Mucosa of stomach (tissue), 1 donor: ENCODE measurements at regions not wholly inside any gene's neighbourhood (a gene's known extent, or its start where the extent isn't known, plus 50 kb on each side); places are given as distances from the start of the nearest gene placed in this dataset.
"Not testable (repeated sequence)": the region's sequence is repeated elsewhere in the genome, so short reads cannot be mapped to it uniquely, and the experiment has no call there.

Experiments
- H3K27me3 ChIP-seq: one replicate; pipeline ENCODE4 v1.7.0; 2013; ENCODE audit warnings: mild to moderate bottlenecking, low read length; ENCODE audit not compliant: control insufficient read depth, insufficient read depth
- H3K36me3 ChIP-seq: one replicate; pipeline ENCODE4 v1.7.0; 2013; ENCODE audit warnings: low read length; ENCODE audit not compliant: control insufficient read depth, insufficient read depth
- H3K4me1 ChIP-seq: one replicate; pipeline ENCODE4 v1.7.0; 2013; ENCODE audit warnings: mild to moderate bottlenecking, low read length; ENCODE audit not compliant: control insufficient read depth, insufficient read depth
- H3K4me3 ChIP-seq: one replicate; pipeline ENCODE4 v1.7.0; 2013; ENCODE audit warnings: low read length
- H3K9ac ChIP-seq: one replicate; pipeline ENCODE4 v1.7.0; 2013; ENCODE audit warnings: mild to moderate bottlenecking, low read length, moderate library complexity
- H3K9me3 ChIP-seq: one replicate; pipeline ENCODE4 v1.7.0; 2013; ENCODE audit warnings: mild to moderate bottlenecking, low read length, moderate library complexity; ENCODE audit not compliant: control insufficient read depth
- donor health status: Pancreatic carcinoma.

- not testable (repeated sequence) for H3K9me3 ChIP-seq, H3K36me3 ChIP-seq, H3K4me3 ChIP-seq, H3K4me1 ChIP-seq, H3K27me3 ChIP-seq, H3K9ac ChIP-seq
Measured at GRCh38 chr18:70574951-70575350, 286.1 kb downstream of the SOCS6 start.

- not testable (repeated sequence) for H3K9me3 ChIP-seq, H3K4me3 ChIP-seq, H3K36me3 ChIP-seq, H3K9ac ChIP-seq, H3K4me1 ChIP-seq, H3K27me3 ChIP-seq
Measured at GRCh38 chr18:70569647-70570046, 280.8 kb downstream of the SOCS6 start.

- Histone ChIP-seq H3K9ac (no peak overlapping the region), H3K36me3 (no peaks in the 10 kb centered on the region), H3K4me3 (no peak overlapping the region), H3K9me3 (no peaks in the 10 kb centered on the region), H3K4me1 (no peaks in the 10 kb centered on the region), H3K27me3 (no peaks in the 10 kb centered on the region)
Measured at GRCh38 chr18:70559446-70559845, 270.6 kb downstream of the SOCS6 start.

GRCh38 chr18:70558371-70558770 lies 269.5 kb downstream of the SOCS6 start:
- Histone ChIP-seq H3K9me3 (no peaks in the 10 kb centered on the region), H3K36me3 (no peaks in the 10 kb centered on the region), H3K27me3 (no peaks in the 10 kb centered on the region), H3K4me3 (no peak overlapping the region), H3K9ac (no peak overlapping the region), H3K4me1 (no peaks in the 10 kb centered on the region)

- no peak overlapping the region for H3K4me3 ChIP-seq
- H3K27me3 ChIP-seq, result no peaks in the 10 kb centered on the region
- H3K4me1 ChIP-seq, result no peaks in the 10 kb centered on the region
- H3K9ac ChIP-seq, result no peak overlapping the region
- no peaks in the 10 kb centered on the region for H3K9me3 ChIP-seq
- no peaks in the 10 kb centered on the region for H3K36me3 ChIP-seq
Measured at GRCh38 chr18:70554854-70555445, 266.1 kb downstream of the SOCS6 start.

GRCh38 chr18:70553936-70554260 lies 265.1 kb downstream of the SOCS6 start:
- no peak overlapping the region for H3K9ac ChIP-seq
- H3K4me3 ChIP-seq, result no peak overlapping the region
- H3K36me3 ChIP-seq, result no peaks in the 10 kb centered on the region
- no peaks in the 10 kb centered on the region for H3K4me1 ChIP-seq
- no peaks in the 10 kb centered on the region for H3K9me3 ChIP-seq
- no peaks in the 10 kb centered on the region for H3K27me3 ChIP-seq

- H3K36me3 ChIP-seq, result no peaks in the 10 kb centered on the region
- no peak overlapping the region for H3K9ac ChIP-seq
- H3K4me3 ChIP-seq, result no peak overlapping the region
- H3K27me3 ChIP-seq, result no peaks in the 10 kb centered on the region
- no peaks in the 10 kb centered on the region for H3K9me3 ChIP-seq
- no peaks in the 10 kb centered on the region for H3K4me1 ChIP-seq
Measured at GRCh38 chr18:70553245-70553935, 264.5 kb downstream of the SOCS6 start.

GRCh38 chr18:70536370-70537062 lies 247.7 kb downstream of the SOCS6 start:
- Histone ChIP-seq H3K4me1 (no peaks in the 10 kb centered on the region), H3K36me3 (no peaks in the 10 kb centered on the region), H3K9me3 (no peaks in the 10 kb centered on the region), H3K4me3 (no peak overlapping the region), H3K9ac (no peak overlapping the region), H3K27me3 (no peaks in the 10 kb centered on the region)

GRCh38 chr18:70535041-70535440 lies 246.2 kb downstream of the SOCS6 start:
- no peaks in the 10 kb centered on the region for H3K36me3 ChIP-seq
- no peak overlapping the region for H3K9ac ChIP-seq
- H3K4me1 ChIP-seq, result no peaks in the 10 kb centered on the region
- H3K4me3 ChIP-seq, result no peak overlapping the region
- H3K9me3 ChIP-seq, result no peaks in the 10 kb centered on the region
- no peaks in the 10 kb centered on the region for H3K27me3 ChIP-seq

- H3K4me3 ChIP-seq, H3K4me1 ChIP-seq, H3K9me3 ChIP-seq: not testable (repeated sequence)
Measured at GRCh38 chr18:70525322-70525721, 236.5 kb downstream of the SOCS6 start.

GRCh38 chr18:70523792-70524182 lies 234.9 kb downstream of the SOCS6 start:
- H3K36me3 ChIP-seq, result no peaks in the 10 kb centered on the region
- H3K4me3 ChIP-seq, result no peak overlapping the region
- no peaks in the 10 kb centered on the region for H3K4me1 ChIP-seq
- H3K27me3 ChIP-seq, result no peaks in the 10 kb centered on the region
- H3K9ac ChIP-seq, result no peak overlapping the region
- H3K9me3 ChIP-seq, result no peaks in the 10 kb centered on the region

More at GRCh38 chr18:70525322-70525721, 236.5 kb downstream of the SOCS6 start:
- not testable (repeated sequence) for H3K27me3 ChIP-seq, H3K36me3 ChIP-seq, H3K9ac ChIP-seq

- Histone ChIP-seq H3K27me3 (no peaks in the 10 kb centered on the region), H3K4me1 (no peaks in the 10 kb centered on the region), H3K9ac (no peak overlapping the region), H3K4me3 (no peak overlapping the region), H3K9me3 (no peaks in the 10 kb centered on the region), H3K36me3 (no peaks in the 10 kb centered on the region)
Measured at GRCh38 chr18:70523035-70523791, 234.4 kb downstream of the SOCS6 start.
